Fibroblast of skin of abdomen (primary cell): ENCODE measurements at regions not wholly inside any gene's neighbourhood (a gene's known extent, or its start where the extent isn't known, plus 50 kb on each side); places are given as distances from the start of the nearest gene placed in this dataset.
A peak's percentile ranks its signal among the peaks of the same experiment; 100 is the strongest.
"Not testable (repeated sequence)": the region's sequence is repeated elsewhere in the genome, so short reads cannot be mapped to it uniquely, and the experiment has no call there.

Source experiments
- DNase-seq: peaks from one replicate; pipeline ENCODE4 v3.0.0-alpha.2; 2013

GRCh38 chr13:107811233-107812013 lies 403.9 kb downstream of the LIG4 start:
- no peak for DNase-seq

GRCh38 chr13:107809125-107809524 lies 406.2 kb downstream of the LIG4 start:
- no peak for DNase-seq

DNA sequence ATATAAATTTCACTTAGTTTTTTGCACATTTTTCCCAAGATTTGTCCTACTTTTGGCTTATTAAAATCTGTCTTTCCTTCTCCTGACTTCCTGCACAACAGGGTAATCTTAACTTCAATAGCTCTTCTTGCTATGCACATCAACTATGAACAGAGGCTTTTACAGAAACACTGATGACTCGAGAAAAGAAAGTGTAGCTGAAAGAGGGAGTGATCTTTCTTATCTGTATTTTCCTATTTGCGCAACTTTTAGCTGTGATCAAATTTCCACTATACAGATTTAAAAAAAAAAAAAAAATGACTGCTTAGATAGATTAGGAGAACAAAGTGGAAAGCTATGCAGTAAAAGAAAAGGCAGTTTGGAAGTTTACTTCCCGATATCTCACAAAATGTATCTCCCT lies 406.9 kb downstream of the LIG4 start:
- DNase-seq = no peak

- DNase-seq = no peak
Measured at GRCh38 chr13:107807306-107808073, 407.8 kb downstream of the LIG4 start.

DNA sequence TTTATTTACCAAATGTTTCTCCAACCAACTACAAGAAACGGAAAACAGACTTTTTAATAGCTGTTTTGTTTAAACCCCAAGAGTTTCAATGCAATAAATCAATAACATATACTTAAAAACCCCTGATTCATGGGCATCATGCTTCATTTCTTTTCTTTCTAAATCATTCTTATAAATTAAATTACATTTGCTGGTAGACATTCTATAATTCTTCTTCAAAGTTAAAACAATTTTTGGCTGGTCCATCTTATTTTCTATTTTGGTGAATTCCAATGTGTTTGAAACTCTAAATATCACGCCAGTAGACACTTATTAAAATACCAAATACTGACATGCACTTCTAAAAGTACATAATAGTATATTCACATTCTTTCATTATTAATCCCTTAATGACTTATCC lies 408.6 kb downstream of the LIG4 start:
- DNase-seq = no peak

- DNase-seq = no peak
Measured at GRCh38 chr13:107803822-107804495, 411.4 kb downstream of the LIG4 start.

DNA sequence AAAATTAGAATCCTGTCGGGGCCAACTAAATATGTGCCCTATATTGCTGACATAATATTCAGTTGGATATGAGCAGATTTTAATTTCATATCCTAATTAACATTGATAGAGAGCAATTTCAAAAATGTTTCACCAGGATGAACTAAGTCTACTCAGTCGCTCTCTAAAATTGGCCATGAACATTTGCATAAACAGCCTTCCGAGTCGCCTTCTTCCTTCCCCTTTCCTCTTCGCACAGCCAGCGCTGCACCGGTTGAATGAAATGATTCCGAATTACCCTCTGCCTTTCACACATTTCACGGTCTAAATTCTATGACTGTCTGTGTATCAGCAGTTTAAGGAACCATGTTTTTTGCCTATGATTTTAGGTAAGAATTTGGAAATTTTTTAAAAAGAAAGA lies 413.7 kb downstream of the LIG4 start:
- no peak for DNase-seq

- peak; percentile 2 for DNase-seq
Measured at GRCh38 chr13:107799001-107799400, 416.3 kb downstream of the LIG4 start.

- no peak for DNase-seq
Measured at GRCh38 chr13:107790397-107790796, 424.9 kb downstream of the LIG4 start.

GRCh38 chr13:107788464-107789165 lies 426.7 kb downstream of the LIG4 start:
- DNase-seq = no peak

GRCh38 chr13:107782646-107783045 lies 432.7 kb downstream of the LIG4 start:
- DNase-seq = not testable (repeated sequence)

DNA sequence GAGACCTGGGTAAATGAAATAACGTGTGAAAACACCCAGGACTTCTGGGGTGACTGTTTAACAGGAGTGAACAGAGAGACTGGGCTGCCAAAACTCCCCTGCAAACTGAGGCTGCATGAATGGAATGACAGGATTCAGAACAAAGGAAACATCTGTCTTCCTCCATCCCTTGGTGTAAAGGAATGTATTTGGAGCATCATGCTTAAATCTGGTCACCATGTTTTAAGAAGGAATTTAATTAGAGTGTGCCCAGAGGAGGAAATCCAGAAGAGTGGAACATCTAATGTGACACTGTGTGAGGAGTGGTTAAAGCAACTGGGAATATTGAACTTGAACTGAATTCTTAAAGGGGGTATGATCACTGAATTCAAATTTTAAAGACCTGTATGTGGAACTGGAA lies 437.2 kb downstream of the LIG4 start:
- no peak for DNase-seq

- no peak for DNase-seq
Measured at GRCh38 chr13:107770541-107770940, 444.8 kb downstream of the LIG4 start.

DNA sequence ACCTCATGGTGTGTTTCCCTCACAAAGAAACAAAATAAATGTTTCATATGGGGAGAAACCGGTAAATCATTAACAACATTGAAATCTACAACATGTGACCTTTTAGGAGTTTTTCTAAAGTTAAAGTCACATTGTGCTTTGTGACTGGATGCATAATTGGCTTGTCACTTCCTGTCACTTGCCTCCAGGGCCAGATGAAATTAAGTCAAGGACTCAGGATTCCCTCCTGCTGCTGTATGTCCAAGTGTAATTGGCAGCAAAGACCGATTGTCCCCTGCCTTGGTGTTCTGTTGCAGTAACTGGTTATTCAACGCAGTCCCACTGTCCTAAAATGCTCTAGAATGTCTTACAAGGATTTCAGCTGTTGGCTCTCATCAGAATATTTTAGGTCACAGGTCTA lies 448.2 kb downstream of the LIG4 start:
- DNase-seq = no peak

DNA sequence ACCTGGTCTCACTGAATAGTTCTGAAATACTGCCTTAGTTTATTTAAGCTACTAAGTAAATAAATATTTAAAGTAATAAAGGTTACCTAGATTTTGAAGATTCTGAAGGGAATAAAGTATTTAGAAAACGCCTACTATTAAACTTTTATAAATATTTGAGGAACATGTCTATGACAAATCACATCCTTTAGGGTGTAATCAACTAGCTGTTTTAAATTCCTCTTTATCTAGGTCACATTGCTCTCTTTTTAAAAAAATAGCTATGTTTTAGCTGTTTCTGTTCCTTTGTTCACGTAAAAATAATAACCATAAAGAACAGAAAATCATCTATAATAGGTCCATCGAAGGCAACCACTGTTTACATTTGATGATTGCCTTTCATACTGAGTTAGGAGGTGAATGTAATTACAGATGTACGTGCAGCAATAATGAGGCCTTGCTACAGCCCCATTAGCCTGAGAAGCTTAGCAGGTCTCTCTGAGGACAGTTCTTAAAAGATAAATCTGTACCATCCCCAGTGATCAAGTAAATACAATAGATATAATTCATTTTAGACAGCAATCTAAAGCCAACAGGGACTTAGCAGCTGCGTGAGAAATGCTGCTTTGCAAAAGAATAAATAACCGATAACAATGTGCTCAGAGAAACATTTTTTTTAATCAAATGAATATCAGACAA lies 449.5 kb downstream of the LIG4 start:
- DNase-seq = peak; percentile 2

GRCh38 chr13:107764046-107764445 lies 451.3 kb downstream of the LIG4 start:
- DNase-seq = no peak

DNA sequence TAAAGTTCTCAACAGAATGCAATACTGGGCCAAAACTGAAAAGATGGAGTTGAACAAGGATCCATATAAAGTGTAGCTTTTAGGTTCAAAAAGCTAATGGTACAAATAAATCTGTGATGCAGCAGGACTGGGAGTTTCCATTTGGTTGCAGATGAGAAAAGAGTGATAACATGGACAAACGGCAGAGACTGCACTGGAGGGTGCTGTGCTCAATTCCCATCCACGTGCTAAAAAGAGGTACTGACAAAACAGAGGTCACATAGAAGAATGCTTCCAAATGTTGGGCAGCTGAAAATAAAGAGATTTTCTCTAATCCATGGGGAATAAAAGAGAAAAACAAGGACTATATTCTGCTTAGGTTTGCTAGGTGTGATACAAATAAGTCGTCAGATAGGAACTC lies 461.6 kb downstream of the LIG4 start:
- DNase-seq = no peak

DNA sequence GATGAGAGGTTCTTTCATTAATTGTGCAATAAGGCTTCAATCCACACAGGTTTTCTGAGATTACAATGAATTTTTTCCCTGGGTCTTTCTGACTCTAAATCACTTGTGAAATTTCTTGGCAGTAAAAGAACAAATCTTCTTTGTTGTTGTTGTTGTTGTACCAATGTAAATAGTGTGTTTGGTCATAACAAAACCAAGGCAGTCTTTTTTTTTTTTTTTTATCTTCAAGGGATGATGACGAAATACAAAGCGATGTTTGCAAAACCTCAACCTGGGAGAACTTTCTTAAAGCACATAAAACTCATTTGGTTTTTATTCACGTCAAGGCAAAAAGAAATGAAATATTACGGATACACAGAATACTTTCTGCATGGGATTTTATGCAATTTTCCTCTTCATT lies 462.0 kb downstream of the LIG4 start:
- no peak for DNase-seq

- peak; percentile 15 for DNase-seq
Measured at GRCh38 chr13:107743983-107744382, 471.4 kb downstream of the LIG4 start.

DNA sequence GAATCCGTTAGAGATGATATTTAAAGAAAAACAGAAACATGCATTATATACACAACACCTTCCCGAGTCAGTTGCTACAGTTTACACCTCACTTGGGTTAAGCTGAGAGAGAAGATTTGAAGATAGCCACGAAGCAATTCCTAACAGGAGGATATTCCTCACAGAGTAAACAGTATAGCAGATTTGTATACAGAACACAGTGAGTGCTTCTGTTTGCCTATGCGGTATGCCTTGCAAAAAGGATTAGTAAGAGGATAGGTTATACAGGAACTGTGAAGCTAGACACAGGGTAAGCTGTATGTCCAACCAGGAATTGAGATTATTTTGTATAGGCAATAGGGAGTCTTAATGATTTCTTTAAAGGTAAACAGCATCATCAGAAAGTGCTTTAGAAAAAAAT lies 471.8 kb downstream of the LIG4 start:
- DNase-seq = no peak

- no peak for DNase-seq
Measured at GRCh38 chr13:107743100-107743499, 472.2 kb downstream of the LIG4 start.

- no peak for DNase-seq
Measured at GRCh38 chr13:107742544-107742943, 472.8 kb downstream of the LIG4 start.
